Sigmoid colon (tissue), 6 donors: ENCODE measurements at regions not wholly inside any gene's neighbourhood (a gene's known extent, or its start where the extent isn't known, plus 50 kb on each side); places are given as distances from the start of the nearest gene placed in this dataset.

ENCODE experiments used
- DNase-seq: peaks from one replicate; pipeline ENCODE4 v3.0.0-alpha.2; 2019
- H3K27ac ChIP-seq, 4 donors: fragments of 200-600 bp; sonication (generic); one replicate each; pipeline ENCODE4 v1.5.1; 2016 to 2019; ENCODE audit warnings: mild to moderate bottlenecking in 1 of 4
- H3K27me3 ChIP-seq, 3 donors: fragments of 200-600 bp; sonication (generic); one replicate each; pipeline ENCODE4 v1.5.1; 2019; ENCODE audit warnings: mild to moderate bottlenecking in 1 of 3
- H3K36me3 ChIP-seq, 4 donors: fragments of 200-600 bp; sonication (generic); one replicate each; pipeline ENCODE4 v1.5.1; 2016 to 2019
- H3K4me1 ChIP-seq, 4 donors: fragments of 200-600 bp; sonication (generic); one replicate each; pipeline ENCODE4 v1.5.1; 2017 to 2019
- H3K4me3 ChIP-seq, 4 donors: fragments of 200-600 bp; sonication (generic); one replicate each; pipeline ENCODE4 v1.5.1; 2017 to 2019; ENCODE audit warnings: mild to moderate bottlenecking in 2 of 4, moderate library complexity in 1 of 4
- H3K9me3 ChIP-seq, 4 donors: fragments of 200-600 bp in 3 of 4; sonication (generic) in 3 of 4; one replicate each; pipeline versions ENCODE4 v1.5.1 to v1.6.1; 2013 to 2019
- EP300 ChIP-seq, 4 donors: sonication (generic); formaldehyde crosslinking; IDR thresholded peaks; one replicate each; pipeline ENCODE4 v1.6.1; 2017; ENCODE audit warnings: antibody characterized with exemption in 4 of 4
- POLR2A ChIP-seq, 2 donors: fragments of 450-650 bp; IDR thresholded peaks; one replicate each; pipeline ENCODE4 v1.6.1; 2016; ENCODE audit warnings: antibody characterized with exemption in 2 of 2, mild to moderate bottlenecking in 2 of 2, moderate library complexity in 2 of 2
- POLR2AphosphoS5 ChIP-seq, 4 donors: sonication (generic); formaldehyde crosslinking; IDR thresholded peaks; one replicate each; pipeline ENCODE4 v1.6.1; 2017; ENCODE audit warnings: antibody characterized with exemption in 4 of 4
- WGBS, 2 donors: extraction: QIAGEN DNeasy Blood & Tissue Kit; methylation state at CpG; one replicate each; pipeline ENCODE4 v1.1.7; 2013; 5-methylcytosine and 5-hydroxymethylcytosine counted together
- intact Hi-C: fragments of 100-400 bp; cut with DNase I; formaldehyde crosslinking; loops from one replicate; pipeline ENCODE4 v1.15.1; 2023
- TF ChIP-seq, protein P1 (sequence below), 4 experiments: fragments of 450-650 bp in 3 of 4; fragments of 200-600 bp in 1 of 4; IDR thresholded peaks; one replicate each; pipeline ENCODE4 v1.5.1; 2016 to 2019; ENCODE audit warnings: antibody characterized with exemption in 4 of 4, mild to moderate bottlenecking in 3 of 4, moderate library complexity in 2 of 4
- donor health status: healthy with polysubstance abuse.
- donor health status: healthy.

DNA sequence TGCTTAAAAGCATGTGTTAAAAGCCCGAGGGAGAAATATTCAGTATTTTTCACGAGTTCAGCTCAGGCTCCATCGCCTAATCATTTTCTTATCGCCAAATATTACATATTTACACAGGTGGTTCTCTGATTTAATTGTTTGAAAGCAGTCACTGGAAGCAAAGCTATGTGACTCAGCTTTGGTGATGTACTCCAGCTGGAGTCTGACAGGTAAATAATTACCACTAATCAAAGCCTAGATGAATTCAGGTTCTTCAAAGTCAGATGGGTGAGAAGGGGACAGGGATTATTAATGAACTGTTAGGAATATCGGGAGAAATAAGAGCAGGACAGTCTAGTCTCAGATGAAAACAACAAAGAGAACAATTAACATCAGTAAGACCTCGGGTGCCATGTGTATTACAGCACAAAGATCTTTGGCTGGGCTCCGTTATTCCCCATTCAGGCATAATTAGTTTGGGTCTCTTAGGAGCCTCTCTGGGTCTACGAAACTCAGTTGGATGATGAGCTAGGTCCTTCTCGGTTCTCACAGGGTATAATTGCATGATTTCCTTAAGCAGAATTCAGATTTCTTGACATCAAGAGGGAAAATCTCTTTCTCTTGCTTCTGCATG is 331.7 kb upstream of the ADAMTS9 start:
- no peaks in the 10 kb centered on the region for H3K9me3 ChIP-seq
- DNase-seq = no peak
- intact Hi-C loops = loop anchor here (10.0 kb wide), 1 partner anchor 485 kb away; no protein-coding TSS in a partner anchor
- H3K27ac ChIP-seq = peak overlapping the region in 1 of 4 donors; percentile 62
- no peak overlapping the region for H3K4me3 ChIP-seq
- WGBS, 2 donors = 46 to 70% methylated on average over 9 of the region's 9 CpGs
- no peak for TF ChIP-seq EP300 (IDR thresholded peaks at IDR 0.05)
- TF ChIP-seq, protein P1, sequence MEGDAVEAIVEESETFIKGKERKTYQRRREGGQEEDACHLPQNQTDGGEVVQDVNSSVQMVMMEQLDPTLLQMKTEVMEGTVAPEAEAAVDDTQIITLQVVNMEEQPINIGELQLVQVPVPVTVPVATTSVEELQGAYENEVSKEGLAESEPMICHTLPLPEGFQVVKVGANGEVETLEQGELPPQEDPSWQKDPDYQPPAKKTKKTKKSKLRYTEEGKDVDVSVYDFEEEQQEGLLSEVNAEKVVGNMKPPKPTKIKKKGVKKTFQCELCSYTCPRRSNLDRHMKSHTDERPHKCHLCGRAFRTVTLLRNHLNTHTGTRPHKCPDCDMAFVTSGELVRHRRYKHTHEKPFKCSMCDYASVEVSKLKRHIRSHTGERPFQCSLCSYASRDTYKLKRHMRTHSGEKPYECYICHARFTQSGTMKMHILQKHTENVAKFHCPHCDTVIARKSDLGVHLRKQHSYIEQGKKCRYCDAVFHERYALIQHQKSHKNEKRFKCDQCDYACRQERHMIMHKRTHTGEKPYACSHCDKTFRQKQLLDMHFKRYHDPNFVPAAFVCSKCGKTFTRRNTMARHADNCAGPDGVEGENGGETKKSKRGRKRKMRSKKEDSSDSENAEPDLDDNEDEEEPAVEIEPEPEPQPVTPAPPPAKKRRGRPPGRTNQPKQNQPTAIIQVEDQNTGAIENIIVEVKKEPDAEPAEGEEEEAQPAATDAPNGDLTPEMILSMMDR (IDR thresholded peaks at IDR 0.05) = no peak
- H3K27me3 ChIP-seq = no peaks in the 10 kb centered on the region
- no peaks in the 10 kb centered on the region for H3K36me3 ChIP-seq
- H3K4me1 ChIP-seq = peaks cover 0 to 30% (median 20%) of the 10 kb centered on the region in 4 donors

DNA sequence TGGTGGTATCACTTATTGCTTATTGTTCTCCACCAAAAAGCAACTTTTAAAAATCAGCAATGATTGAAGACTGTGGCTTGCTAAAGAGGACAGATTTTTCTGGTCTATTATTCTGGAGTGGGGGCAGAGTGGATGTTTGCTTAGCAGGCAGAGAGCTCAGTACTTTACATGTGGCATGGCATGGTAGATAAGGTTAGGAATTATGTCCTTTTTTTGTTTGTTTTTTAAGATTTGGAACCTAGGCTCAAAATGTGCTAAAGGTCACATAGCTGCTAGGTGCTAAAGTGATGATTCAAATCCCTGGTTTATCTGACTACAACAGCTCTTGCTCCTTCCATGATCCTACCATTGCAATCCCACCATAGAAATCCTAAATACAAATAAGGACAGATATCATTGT is 331.0 kb upstream of the ADAMTS9 start:
- TF ChIP-seq POLR2A (IDR thresholded peaks at IDR 0.05) (no peak), POLR2AphosphoS5 (IDR thresholded peaks at IDR 0.05) (no peak), EP300 (IDR thresholded peaks at IDR 0.05) (no peak)
- TF ChIP-seq, protein P1 (IDR thresholded peaks at IDR 0.05) = no peak
- Histone ChIP-seq H3K36me3 (no peaks in the 10 kb centered on the region), H3K27ac (no peak overlapping the region), H3K9me3 (no peaks in the 10 kb centered on the region), H3K4me3 (no peak overlapping the region), H3K4me1 (peaks cover 0 to 30% (median 20%) of the 10 kb centered on the region in 4 donors), H3K27me3 (no peaks in the 10 kb centered on the region)
- intact Hi-C loops = loop anchor here (10.0 kb wide), 1 partner anchor 484 kb away; no protein-coding TSS in a partner anchor
- no peak for DNase-seq

DNA sequence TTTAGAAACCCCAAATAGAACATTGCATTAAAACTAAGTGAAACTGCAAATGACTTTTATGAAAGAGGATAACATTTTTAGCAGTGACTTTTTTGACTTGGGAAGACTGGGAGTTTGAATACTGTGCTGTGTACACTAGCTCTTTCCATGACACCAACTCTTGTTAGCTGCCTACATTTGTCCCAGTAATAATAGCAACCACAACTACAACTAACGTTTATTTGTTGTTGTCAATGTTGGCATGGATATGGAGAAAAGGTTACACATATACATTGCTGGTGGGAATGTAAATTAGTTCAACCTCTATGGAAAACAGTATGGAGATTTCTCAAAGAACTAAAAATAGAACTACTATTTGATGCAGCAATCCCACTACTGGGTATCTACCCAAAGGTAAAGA is 329.6 kb upstream of the ADAMTS9 start:
- no peak for DNase-seq
- no peaks in the 10 kb centered on the region for H3K9me3 ChIP-seq
- no peak overlapping the region for H3K4me3 ChIP-seq
- H3K27me3 ChIP-seq = no peaks in the 10 kb centered on the region
- no peaks in the 10 kb centered on the region for H3K36me3 ChIP-seq
- peaks cover 0 to 30% (median 20%) of the 10 kb centered on the region in 4 donors for H3K4me1 ChIP-seq
- intact Hi-C loops = loop anchor here (10.0 kb wide), 1 partner anchor 483 kb away; no protein-coding TSS in a partner anchor
- WGBS, 2 donors = 25 to 67% methylated on average over 1 of the region's 1 CpG
- TF ChIP-seq POLR2A (IDR thresholded peaks at IDR 0.05) (no peak), EP300 (IDR thresholded peaks at IDR 0.05) (no peak)
- H3K27ac ChIP-seq = no peak overlapping the region

DNA sequence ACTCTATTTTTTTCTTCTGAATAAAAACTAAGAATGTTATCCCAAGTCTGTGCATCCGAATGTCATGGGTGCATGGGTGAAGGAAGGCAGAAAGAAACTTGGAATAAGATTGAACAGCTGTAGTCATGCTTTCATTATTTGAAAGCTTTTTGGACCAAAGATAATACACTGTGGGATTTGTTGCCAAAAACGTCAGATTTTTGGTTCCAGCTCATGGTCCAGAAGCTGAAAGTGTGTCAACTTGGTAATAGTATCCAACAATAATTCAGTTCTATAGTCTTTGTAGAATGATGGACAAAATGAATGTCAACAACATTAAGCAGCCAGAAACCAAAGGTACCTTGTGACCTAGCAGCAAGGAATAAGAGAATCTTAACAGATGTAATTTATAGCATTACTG is 327.9 kb upstream of the ADAMTS9 start:
- no peak for DNase-seq
- H3K27me3 ChIP-seq = no peaks in the 10 kb centered on the region
- no peaks in the 10 kb centered on the region for H3K9me3 ChIP-seq
- WGBS, 2 donors = 57 to 71% methylated on average over 2 of the region's 2 CpGs
- H3K36me3 ChIP-seq = peaks cover 0 to 11% (median 0%) of the 10 kb centered on the region in 4 donors
- H3K4me1 ChIP-seq = peaks cover 0 to 23% (median 16%) of the 10 kb centered on the region in 4 donors
- no peak overlapping the region for H3K27ac ChIP-seq
- intact Hi-C loops = loop anchor here (10.0 kb wide), 1 partner anchor 481 kb away; no protein-coding TSS in a partner anchor
- TF ChIP-seq POLR2AphosphoS5 (IDR thresholded peaks at IDR 0.05) (no peak), POLR2A (IDR thresholded peaks at IDR 0.05) (no peak)
- H3K4me3 ChIP-seq = no peak overlapping the region

DNA sequence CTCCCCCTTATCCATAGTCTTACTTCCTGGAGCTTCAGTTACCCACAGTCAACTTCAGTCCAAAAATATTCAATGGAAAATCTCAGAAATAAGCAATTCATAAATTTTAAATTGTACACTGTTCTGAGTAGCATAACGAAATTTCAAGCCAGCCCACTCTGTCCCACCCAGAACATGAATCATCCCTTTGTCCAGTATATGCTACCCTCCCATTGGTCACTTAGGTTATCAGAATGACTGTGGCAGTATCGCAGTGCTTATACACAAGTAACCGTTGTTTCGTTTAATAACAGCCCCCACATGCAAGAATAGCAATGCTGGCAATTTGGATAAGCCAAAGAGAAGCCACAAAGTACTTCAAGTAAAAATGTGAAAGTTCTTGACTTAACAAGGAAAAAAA is 325.3 kb upstream of the ADAMTS9 start:
- TF ChIP-seq, protein P1 (IDR thresholded peaks at IDR 0.05) = no peak
- no peak for TF ChIP-seq POLR2A (IDR thresholded peaks at IDR 0.05)
- TF ChIP-seq EP300 (IDR thresholded peaks at IDR 0.05) = no peak
- TF ChIP-seq POLR2AphosphoS5 (IDR thresholded peaks at IDR 0.05) = no peak
- intact Hi-C loops = loop anchor here (10.0 kb wide), 1 partner anchor 478 kb away; no protein-coding TSS in a partner anchor
- no peak for DNase-seq
- Histone ChIP-seq H3K27ac (no peak overlapping the region), H3K4me1 (no peaks in the 10 kb centered on the region), H3K36me3 (peaks cover 0 to 18% (median 0%) of the 10 kb centered on the region in 4 donors), H3K27me3 (no peaks in the 10 kb centered on the region), H3K4me3 (no peak overlapping the region), H3K9me3 (no peaks in the 10 kb centered on the region)
- WGBS, 2 donors = 89 to 92% methylated on average over 4 of the region's 4 CpGs
